Peyer's patch (tissue), 4 donors: ENCODE measurements at regions not wholly inside any gene's neighbourhood (a gene's known extent, or its start where the extent isn't known, plus 50 kb on each side); places are given as distances from the start of the nearest gene placed in this dataset.

ENCODE experiments used
- DNase-seq, 3 donors: peaks; one replicate each; pipeline ENCODE4 v3.0.0-alpha.2; 2017 to 2019
- H3K27ac ChIP-seq, 4 donors: fragments of 200-600 bp; sonication (generic); one replicate each; pipeline ENCODE4 v1.5.1; 2016 to 2019
- H3K27me3 ChIP-seq, 2 donors: fragments of 200-600 bp; sonication (generic); one replicate each; pipeline ENCODE4 v1.5.1; 2019
- H3K36me3 ChIP-seq, 3 donors: fragments of 200-600 bp; sonication (generic); one replicate each; pipeline ENCODE4 v1.5.1; 2016 to 2019
- H3K4me1 ChIP-seq, 4 donors: fragments of 200-600 bp; sonication (generic); one replicate each; pipeline ENCODE4 v1.5.1; 2016 to 2019
- H3K4me3 ChIP-seq, 4 donors: fragments of 200-600 bp; sonication (generic); 1 replicate in 3 of 4; 2 replicates in 1 of 4; pipeline ENCODE4 v1.5.1; 2016 to 2019; ENCODE audit warnings: mild to moderate bottlenecking in 1 of 4
- H3K9me3 ChIP-seq, 4 donors: fragments of 200-600 bp; sonication (generic); one replicate each; pipeline ENCODE4 v1.5.1; 2016 to 2019; ENCODE audit warnings: mild to moderate bottlenecking in 1 of 4
- CTCF ChIP-seq, 6 experiments: fragments of 450-650 bp in 4 of 6; fragments of 200-600 bp in 2 of 6; sonication (generic) in 1 of 6; IDR thresholded peaks; one replicate each; pipeline ENCODE4 v1.5.1; 2017 to 2019; ENCODE audit warnings: antibody characterized with exemption in 6 of 6, mild to moderate bottlenecking in 3 of 6, moderate library complexity in 1 of 6
- POLR2A ChIP-seq, 2 donors: fragments of 450-650 bp; IDR thresholded peaks; one replicate each; pipeline ENCODE4 v1.5.1; 2017; ENCODE audit warnings: antibody characterized with exemption in 2 of 2, mild to moderate bottlenecking in 2 of 2, moderate library complexity in 2 of 2

- no peak for DNase-seq
- Histone ChIP-seq H3K27ac (no peak overlapping the region), H3K9me3 (no peaks in the 10 kb centered on the region), H3K36me3 (no peaks in the 10 kb centered on the region), H3K4me1 (no peaks in the 10 kb centered on the region), H3K27me3 (no peaks in the 10 kb centered on the region), H3K4me3 (no peak overlapping the region)
- TF ChIP-seq POLR2A (IDR thresholded peaks at IDR 0.05) (no peak), CTCF (IDR thresholded peaks at IDR 0.05) (no peak)
Observed at GRCh38 chr4:137206781-137207180, 325.5 kb downstream of the PCDH18 start.

- no peak for DNase-seq
- Histone ChIP-seq H3K9me3 (no peaks in the 10 kb centered on the region), H3K4me1 (no peaks in the 10 kb centered on the region), H3K27ac (no peak overlapping the region), H3K4me3 (no peak overlapping the region), H3K27me3 (no peaks in the 10 kb centered on the region), H3K36me3 (no peaks in the 10 kb centered on the region)
- TF ChIP-seq CTCF (IDR thresholded peaks at IDR 0.05) (no peak), POLR2A (IDR thresholded peaks at IDR 0.05) (no peak)
Observed at GRCh38 chr4:137203601-137204000, 328.7 kb downstream of the PCDH18 start.

- DNase-seq = no peak
- Histone ChIP-seq H3K27me3 (no peaks in the 10 kb centered on the region), H3K27ac (no peak overlapping the region), H3K4me1 (no peaks in the 10 kb centered on the region), H3K36me3 (no peaks in the 10 kb centered on the region), H3K4me3 (no peak overlapping the region), H3K9me3 (no peaks in the 10 kb centered on the region)
- TF ChIP-seq POLR2A (IDR thresholded peaks at IDR 0.05) (no peak), CTCF (IDR thresholded peaks at IDR 0.05) (no peak)
Observed at GRCh38 chr4:137200322-137200721, 332.0 kb downstream of the PCDH18 start.

GRCh38 chr4:137198791-137199190 is 333.5 kb downstream of the PCDH18 start:
- no peaks in the 10 kb centered on the region for H3K27me3 ChIP-seq
- TF ChIP-seq POLR2A (IDR thresholded peaks at IDR 0.05) = no peak
- no peak for TF ChIP-seq CTCF (IDR thresholded peaks at IDR 0.05)

GRCh38 chr4:137194670-137195069 is 337.6 kb downstream of the PCDH18 start:
- Histone ChIP-seq H3K4me1 (no peaks in the 10 kb centered on the region), H3K4me3 (no peak overlapping the region), H3K27ac (no peak overlapping the region), H3K9me3 (no peaks in the 10 kb centered on the region), H3K27me3 (no peaks in the 10 kb centered on the region), H3K36me3 (no peaks in the 10 kb centered on the region)
- TF ChIP-seq CTCF (IDR thresholded peaks at IDR 0.05) (no peak), POLR2A (IDR thresholded peaks at IDR 0.05) (no peak)
- DNase-seq = no peak

More at GRCh38 chr4:137198791-137199190, 333.5 kb downstream of the PCDH18 start:
- Histone ChIP-seq H3K9me3 (no peaks in the 10 kb centered on the region), H3K36me3 (no peaks in the 10 kb centered on the region), H3K4me1 (no peaks in the 10 kb centered on the region), H3K4me3 (no peak overlapping the region), H3K27ac (no peak overlapping the region)
- DNase-seq = no peak

- H3K4me1 ChIP-seq = no peaks in the 10 kb centered on the region
- TF ChIP-seq POLR2A (IDR thresholded peaks at IDR 0.05) (no peak), CTCF (IDR thresholded peaks at IDR 0.05) (no peak)
- H3K9me3 ChIP-seq = no peaks in the 10 kb centered on the region
- H3K27ac ChIP-seq = no peak overlapping the region
- no peaks in the 10 kb centered on the region for H3K27me3 ChIP-seq
- no peak overlapping the region for H3K4me3 ChIP-seq
- DNase-seq = no peak
- no peaks in the 10 kb centered on the region for H3K36me3 ChIP-seq
Observed at GRCh38 chr4:137193564-137193963, 338.7 kb downstream of the PCDH18 start.
